Ishikawa (cell line): ENCODE measurements at regions not wholly inside any gene's neighbourhood (a gene's known extent, or its start where the extent isn't known, plus 50 kb on each side); places are given as distances from the start of the nearest gene placed in this dataset.

Experiments used
- CEBPB ChIP-seq: IDR thresholded peaks from 2 replicates; pipeline ENCODE4 v1.6.1; 2012
- CREB1 ChIP-seq: IDR thresholded peaks from 2 replicates; pipeline ENCODE4 v1.6.1; 2012; ENCODE audit warnings: low read depth
- EGR1 ChIP-seq: IDR thresholded peaks from 2 replicates; pipeline ENCODE4 v1.6.1; 2012
- EP300 ChIP-seq: IDR thresholded peaks from 2 replicates; pipeline ENCODE4 v1.6.1; 2012; ENCODE audit warnings: borderline replicate concordance
- FOXM1 ChIP-seq: IDR thresholded peaks from 2 replicates; pipeline ENCODE4 v1.6.1; 2012; ENCODE audit warnings: low read depth, borderline replicate concordance
- MAX ChIP-seq: IDR thresholded peaks from 2 replicates; pipeline ENCODE4 v1.6.1; 2012
- NFIC ChIP-seq: IDR thresholded peaks from 2 replicates; pipeline ENCODE4 v1.6.1; 2012
- RAD21 ChIP-seq: IDR thresholded peaks from 2 replicates; pipeline ENCODE4 v1.6.1; 2012; ENCODE audit warnings: low read depth
- REST ChIP-seq: IDR thresholded peaks from 2 replicates; pipeline ENCODE4 v1.6.1; 2012; ENCODE audit warnings: low read depth, mild to moderate bottlenecking
- TAF1 ChIP-seq: IDR thresholded peaks from 2 replicates; pipeline ENCODE4 v1.6.1; 2012; ENCODE audit warnings: low read depth, mild to moderate bottlenecking
- TCF12 ChIP-seq: IDR thresholded peaks from 2 replicates; pipeline ENCODE4 v1.6.1; 2012; ENCODE audit warnings: low read depth
- TEAD4 ChIP-seq: IDR thresholded peaks from 2 replicates; pipeline ENCODE4 v1.6.1; 2012
- USF1 ChIP-seq: IDR thresholded peaks from 2 replicates; pipeline ENCODE4 v1.6.1; 2012
- YY1 ChIP-seq: IDR thresholded peaks from 2 replicates; pipeline ENCODE4 v1.6.1; 2012; ENCODE audit warnings: low read depth
- ZBTB7A ChIP-seq: IDR thresholded peaks from 2 replicates; pipeline ENCODE4 v1.6.1; 2012; ENCODE audit warnings: low read depth

- TF ChIP-seq FOXM1 (no peak), USF1 (no peak), YY1 (no peak)
Observed at GRCh38 chrX:40307871-40308270, 210.1 kb upstream of the BCOR start.

- no peak for TF ChIP-seq CEBPB
- TF ChIP-seq TCF12 = no peak
- TF ChIP-seq TAF1 = no peak
- no peak for TF ChIP-seq YY1
- TF ChIP-seq ZBTB7A = no peak
- TF ChIP-seq NFIC = no peak
- TF ChIP-seq EP300 = no peak
- no peak for TF ChIP-seq RAD21
- no peak for TF ChIP-seq USF1
- no peak for TF ChIP-seq REST
- TF ChIP-seq EGR1 = no peak
- no peak for TF ChIP-seq CREB1
- no peak for TF ChIP-seq TEAD4
- no peak for TF ChIP-seq FOXM1
- TF ChIP-seq MAX = no peak
Observed at GRCh38 chrX:40304115-40304514, 206.4 kb upstream of the BCOR start.

- no peak for TF ChIP-seq CREB1
- no peak for TF ChIP-seq EP300
- TF ChIP-seq YY1 = no peak
- TF ChIP-seq USF1 = no peak
- no peak for TF ChIP-seq CEBPB
- TF ChIP-seq NFIC = no peak
- TF ChIP-seq EGR1 = no peak
- TF ChIP-seq MAX = no peak
- no peak for TF ChIP-seq TEAD4
- no peak for TF ChIP-seq ZBTB7A
Observed at GRCh38 chrX:40303256-40304077, 205.7 kb upstream of the BCOR start.

- TF ChIP-seq TEAD4 (no peak), EP300 (no peak), EGR1 (no peak), TCF12 (no peak), ZBTB7A (no peak)
Observed at GRCh38 chrX:40300286-40300890, 202.6 kb upstream of the BCOR start.

- no peak for TF ChIP-seq FOXM1
- no peak for TF ChIP-seq EP300
- no peak for TF ChIP-seq NFIC
- TF ChIP-seq TEAD4 = no peak
- TF ChIP-seq CEBPB = no peak
- no peak for TF ChIP-seq CREB1
- TF ChIP-seq USF1 = no peak
- no peak for TF ChIP-seq MAX
- TF ChIP-seq TCF12 = no peak
- no peak for TF ChIP-seq REST
- TF ChIP-seq EGR1 = no peak
- TF ChIP-seq RAD21 = no peak
- TF ChIP-seq TAF1 = no peak
- no peak for TF ChIP-seq ZBTB7A
- TF ChIP-seq YY1 = no peak
Observed at GRCh38 chrX:40299641-40300046, 201.9 kb upstream of the BCOR start.
